ENCODE measurements at regions not wholly inside any gene's neighbourhood (a gene's known extent, or its start where the extent isn't known, plus 50 kb on each side); places are given as distances from the start of the nearest gene placed in this dataset.
A peak's percentile ranks its signal among the peaks of the same experiment; 100 is the strongest.
"Not testable (repeated sequence)": the region's sequence is repeated elsewhere in the genome, so short reads cannot be mapped to it uniquely, and the experiment has no call there.

GRCh38 chr13:111413407-111414187, 93.2 kb downstream of the TEX29 start:
- DNase-seq (ENCODE audit: low read depth): no peak

- no peak for DNase-seq (ENCODE audit: low read depth)
These were observed 93.9 kb downstream of the TEX29 start for GRCh38 chr13:111414341-111414740.

DNA sequence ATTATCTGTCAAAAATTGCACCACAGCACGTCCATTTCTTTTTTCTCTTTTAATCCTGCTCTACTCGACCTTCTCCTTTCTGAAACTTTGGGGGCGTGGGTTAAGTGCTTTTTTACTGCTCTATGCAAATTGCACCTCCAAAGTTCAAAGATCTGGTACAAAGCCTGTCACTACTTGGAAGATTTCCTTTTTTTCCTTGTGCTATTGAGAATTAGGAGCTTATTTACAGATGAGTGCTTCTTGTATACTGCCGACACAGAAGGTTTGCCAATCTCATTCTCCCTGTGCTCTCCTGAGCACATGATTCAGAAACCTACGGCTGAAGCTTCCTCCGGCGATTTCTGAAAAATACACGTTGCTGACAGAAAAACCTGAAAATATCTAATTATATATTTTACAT, 94.8 kb downstream of the TEX29 start:
- no peak for DNase-seq (ENCODE audit: low read depth)

DNA sequence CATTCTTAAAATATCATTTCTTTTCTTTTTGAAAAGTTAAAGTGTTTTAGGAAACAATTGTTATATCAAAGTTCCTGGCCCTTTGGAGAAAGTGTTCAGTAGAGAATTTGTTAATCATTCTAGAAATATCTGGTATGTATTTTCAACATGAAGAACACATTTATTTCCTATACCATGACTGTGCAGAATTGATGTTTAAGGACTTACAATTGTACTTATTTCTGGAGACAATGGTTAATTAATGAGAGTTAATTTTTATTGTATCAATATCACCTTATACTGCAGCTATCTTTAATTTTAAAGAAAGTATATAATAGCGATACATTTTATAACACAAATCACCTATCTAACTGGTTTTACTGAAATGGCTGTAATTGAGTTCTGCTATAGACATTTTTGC, 95.3 kb downstream of the TEX29 start:
- no peak for DNase-seq (ENCODE audit: low read depth)

DNA sequence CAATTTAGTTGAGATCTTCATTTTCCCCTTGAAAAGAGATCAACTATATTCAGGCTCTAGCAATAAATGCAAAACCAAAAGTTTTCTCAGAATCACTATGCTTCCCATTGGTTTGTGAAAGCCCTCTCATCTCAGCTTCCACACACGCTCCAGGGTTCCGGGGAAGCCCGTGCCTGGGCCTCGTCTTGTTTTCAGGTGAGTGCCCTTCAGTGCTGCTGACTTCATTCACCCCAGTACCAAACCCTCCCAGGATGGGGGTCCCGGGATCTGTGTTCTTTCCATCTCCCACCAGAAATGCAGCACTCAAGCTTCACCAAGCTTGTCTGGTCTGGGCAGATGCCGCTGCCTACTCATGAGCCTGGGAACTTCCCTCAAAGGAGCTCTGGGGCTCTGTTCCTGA, 97.7 kb downstream of the TEX29 start:
- DNase-seq (ENCODE audit: low read depth): no peak

DNA sequence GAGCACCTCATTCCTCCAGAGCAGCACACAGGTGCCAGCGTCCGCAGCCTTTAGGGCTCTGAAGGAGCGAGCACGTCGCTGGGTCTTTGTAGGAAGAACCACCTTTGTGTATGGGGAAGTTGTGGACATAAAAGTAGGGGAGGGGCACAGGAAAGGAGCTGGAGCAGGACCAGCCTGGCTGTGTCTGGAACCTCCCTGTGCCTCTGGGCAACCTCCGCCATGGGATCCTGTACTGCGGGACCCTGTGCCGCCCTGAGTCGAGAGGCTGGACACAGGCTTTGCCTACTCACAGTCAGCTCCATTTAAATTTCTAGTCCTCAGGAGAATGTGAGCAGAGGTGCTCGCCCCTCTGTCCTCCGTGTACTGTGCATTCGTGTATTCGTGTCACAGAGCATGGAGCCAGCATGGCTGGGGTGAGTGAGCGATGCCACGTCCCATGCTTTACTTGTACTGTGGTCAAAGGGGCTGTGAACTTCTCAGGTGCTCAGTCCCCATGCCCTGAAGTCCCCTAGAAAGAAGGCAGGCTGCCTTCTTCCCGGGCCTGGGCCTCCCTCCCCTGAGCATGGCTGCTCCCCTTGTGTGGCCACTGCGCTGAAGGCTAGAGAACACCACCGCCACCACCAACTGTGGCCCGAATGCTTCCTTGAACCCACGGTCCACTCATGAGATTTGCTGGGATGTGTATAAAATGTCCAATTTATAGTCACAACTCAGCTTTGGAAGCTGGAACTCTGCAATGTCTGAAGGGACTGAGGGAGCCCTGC, 99.9 kb downstream of the TEX29 start:
- no peak for DNase-seq (ENCODE audit: low read depth)

GRCh38 chr13:111421216-111421615, 100.8 kb downstream of the TEX29 start:
- DNase-seq (ENCODE audit: low read depth): no peak

- no peak for DNase-seq (ENCODE audit: low read depth)
These were observed 101.9 kb downstream of the TEX29 start for GRCh38 chr13:111422348-111422747.

GRCh38 chr13:111423168-111423785, 102.8 kb downstream of the TEX29 start:
- DNase-seq (ENCODE audit: low read depth): no peak

DNA sequence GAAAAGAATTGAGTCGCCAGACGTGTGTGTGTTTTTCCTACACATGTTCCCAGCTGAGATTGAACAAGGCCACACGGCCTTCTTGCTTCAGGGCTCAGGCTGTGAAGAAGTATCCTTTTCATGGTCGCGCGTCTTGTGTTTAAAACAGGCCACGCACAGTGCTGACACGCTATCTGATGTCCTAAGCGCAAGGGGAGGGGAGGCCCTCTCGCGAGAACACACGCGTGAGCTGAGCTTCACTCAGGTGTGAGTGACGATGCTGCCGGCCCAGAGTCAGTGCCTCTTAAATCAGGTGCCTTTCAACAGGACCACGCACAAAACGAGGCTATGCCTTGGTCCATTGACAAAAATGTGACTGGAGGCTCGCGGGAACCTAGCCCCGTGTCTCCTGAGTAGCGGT, 103.7 kb downstream of the TEX29 start:
- DNase-seq (ENCODE audit: low read depth): no peak

GRCh38 chr13:111425326-111425725, 104.9 kb downstream of the TEX29 start:
- no peak for DNase-seq (ENCODE audit: low read depth)

- peak; percentile 5 for DNase-seq (ENCODE audit: low read depth)
These were observed 108.7 kb downstream of the TEX29 start for GRCh38 chr13:111429064-111429558.

DNA sequence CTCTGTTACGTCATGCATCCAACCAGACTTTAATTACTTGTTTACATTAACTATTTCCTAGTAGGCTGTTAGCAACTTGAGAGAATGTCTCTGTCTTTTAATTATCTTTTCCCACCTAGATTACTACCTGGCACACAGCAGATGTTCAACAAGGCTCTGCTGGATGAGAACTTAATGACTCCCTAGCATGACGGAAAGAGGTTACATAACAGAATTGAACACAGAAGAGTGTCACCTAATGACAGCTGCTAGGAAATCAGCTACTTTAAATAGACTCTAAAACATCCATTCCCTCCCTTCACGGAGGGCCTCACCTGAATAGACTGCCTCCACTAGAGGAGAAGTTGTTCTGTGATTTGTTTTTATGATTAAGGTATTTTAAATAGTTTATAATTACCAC, 110.8 kb downstream of the TEX29 start:
- DNase-seq (ENCODE audit: low read depth): no peak

GRCh38 chr13:111434578-111435159, 114.2 kb downstream of the TEX29 start:
- no peak for DNase-seq (ENCODE audit: low read depth)

DNA sequence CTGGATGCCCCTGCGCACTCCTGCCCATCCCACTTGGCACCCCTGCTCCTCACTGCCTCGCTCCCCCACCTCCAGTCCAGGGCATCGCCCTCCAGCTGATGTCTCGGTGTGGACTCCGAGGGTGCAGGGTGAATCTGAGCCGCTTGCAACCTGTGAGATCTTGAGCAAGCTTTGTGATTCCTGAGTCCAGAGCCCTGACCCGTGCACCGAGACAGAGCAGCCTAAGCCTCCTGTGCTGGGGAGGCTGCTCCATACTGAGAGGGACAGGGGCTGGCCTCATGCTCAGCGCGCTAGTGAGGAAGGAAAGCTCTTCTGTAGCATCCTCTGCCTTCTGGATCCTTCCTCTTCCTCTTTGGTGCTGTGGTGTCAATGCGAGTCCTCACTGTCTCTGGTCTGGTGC, 116.0 kb downstream of the TEX29 start:
- no peak for DNase-seq (ENCODE audit: low read depth)

DNA sequence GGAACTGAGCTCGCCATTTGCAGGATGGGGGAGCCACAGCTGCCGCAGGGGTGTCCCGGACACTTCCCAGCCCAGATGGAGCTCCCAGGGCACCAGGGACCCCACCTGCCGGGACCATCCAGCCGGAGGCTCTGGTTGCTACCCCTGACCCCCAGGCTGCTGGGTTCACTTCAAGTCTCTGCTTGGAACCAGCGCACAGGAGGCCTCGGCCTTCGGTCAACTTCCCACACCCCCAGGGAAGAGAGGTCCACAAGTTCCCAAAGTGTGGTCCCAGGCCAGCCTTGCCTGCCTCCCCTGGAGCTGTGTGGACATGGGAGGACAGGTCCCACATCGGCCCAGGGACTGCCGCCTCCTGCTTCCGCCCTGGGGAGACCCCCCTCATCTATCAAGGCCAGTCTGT, 117.0 kb downstream of the TEX29 start:
- no peak for DNase-seq (ENCODE audit: low read depth)

DNA sequence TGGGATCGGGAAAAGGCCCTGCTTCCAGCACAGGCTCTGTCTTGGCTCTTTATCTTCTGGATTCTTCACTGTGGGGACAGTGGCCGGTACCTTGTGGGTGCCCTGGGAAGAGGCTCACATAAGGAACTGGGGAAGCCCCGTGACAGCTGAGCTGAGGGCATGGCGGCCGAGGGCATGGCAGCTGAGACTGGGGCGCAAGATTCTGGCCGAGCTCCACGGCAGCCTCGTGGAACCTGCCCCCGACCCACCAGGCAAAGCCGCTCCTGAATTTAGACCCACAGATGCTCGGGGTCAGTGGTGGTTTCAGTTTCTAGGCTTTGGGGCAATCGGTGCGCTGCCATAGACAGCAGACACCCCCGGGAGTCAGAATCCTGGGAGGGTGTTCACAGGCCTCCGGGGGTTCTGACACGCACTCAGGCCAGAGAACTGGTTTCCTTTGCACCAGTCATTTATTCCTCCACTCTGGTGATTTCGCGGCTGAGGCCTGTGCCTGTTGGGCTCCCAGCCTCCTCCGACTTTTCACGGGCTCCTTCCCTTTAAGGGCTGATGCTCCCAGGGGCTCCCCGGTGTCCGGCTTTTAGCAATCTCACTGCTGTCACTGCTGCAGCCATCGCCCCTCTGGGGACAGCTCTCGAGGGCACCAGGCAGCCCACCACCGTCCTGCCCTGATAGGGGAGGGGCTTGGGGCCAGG, 117.6 kb downstream of the TEX29 start:
- DNase-seq (ENCODE audit: low read depth): no peak

DNA sequence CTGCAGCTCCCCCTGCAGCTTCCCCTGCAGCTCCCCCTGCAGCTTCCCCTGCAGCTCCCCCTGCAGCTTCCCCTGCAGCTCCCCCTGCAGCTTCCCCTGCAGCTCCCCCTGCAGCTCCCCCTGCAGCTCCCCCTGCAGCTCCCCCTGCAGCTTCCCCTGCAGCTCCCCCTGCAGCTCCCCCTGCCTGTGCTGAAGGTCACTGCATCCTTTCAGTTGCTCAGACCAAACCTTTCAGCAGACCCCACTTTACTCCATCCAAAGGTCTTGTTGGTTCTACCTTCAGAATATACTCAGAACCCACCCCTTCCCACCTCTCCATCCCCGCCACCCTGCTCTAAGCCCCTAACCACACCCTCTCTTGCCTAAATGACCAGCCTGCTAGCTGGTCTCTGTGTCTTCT, 120.0 kb downstream of the TEX29 start:
- not testable (repeated sequence) for DNase-seq (ENCODE audit: low read depth)

GRCh38 chr13:111443981-111444380, 123.5 kb downstream of the TEX29 start:
- no peak for DNase-seq (ENCODE audit: low read depth)

- DNase-seq (ENCODE audit: low read depth): no peak
These were observed 128.1 kb downstream of the TEX29 start for GRCh38 chr13:111448504-111448903.

- DNase-seq (ENCODE audit: low read depth): no peak
These were observed 128.6 kb downstream of the TEX29 start for GRCh38 chr13:111449041-111449440.

- DNase-seq (ENCODE audit: low read depth): no peak
These were observed 131.0 kb downstream of the TEX29 start for GRCh38 chr13:111451402-111451801.
